Neural progenitor cell (in vitro differentiated cells): ENCODE measurements at regions not wholly inside any gene's neighbourhood (a gene's known extent, or its start where the extent isn't known, plus 50 kb on each side); places are given as distances from the start of the nearest gene placed in this dataset.

Experiments used
- EZH2 ChIP-seq: fragments of 200-600 bp; sonication (generic); IDR thresholded peaks from 2 replicates; pipeline ENCODE4 v1.6.1; 2017; ENCODE audit warnings: antibody characterized with exemption, mild to moderate bottlenecking, moderate library complexity
- EZH2phosphoT487 ChIP-seq: fragments of 200-600 bp; sonication (generic); IDR thresholded peaks from 2 replicates; pipeline ENCODE4 v1.6.1; 2017; ENCODE audit warnings: antibody characterized with exemption
- TF ChIP-seq, protein P1 (sequence below): fragments of 200-600 bp; sonication (generic); IDR thresholded peaks from 2 replicates; pipeline ENCODE4 v1.5.1; 2017; ENCODE audit warnings: antibody characterized with exemption, mild to moderate bottlenecking

DNA sequence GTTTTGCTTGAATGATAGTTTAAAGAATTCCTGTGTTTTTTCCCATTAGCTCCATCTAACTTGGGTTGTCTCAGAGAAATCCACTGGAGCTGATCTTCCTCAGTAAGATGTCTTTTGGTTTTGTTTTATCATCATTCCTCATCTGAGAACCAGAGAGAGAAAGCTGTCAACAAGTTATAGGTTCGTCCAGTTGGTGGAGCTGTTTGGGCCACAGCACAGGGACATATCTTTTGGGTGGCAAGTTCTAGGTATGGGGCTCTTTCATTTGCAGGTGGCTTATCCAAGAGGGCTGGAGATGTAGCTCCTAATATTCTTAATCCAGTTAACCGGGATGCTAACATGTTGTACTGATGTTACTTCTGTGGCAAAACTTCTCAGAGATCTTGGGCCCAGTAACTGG is 174.2 kb downstream of the KCNRG start:
- TF ChIP-seq EZH2 (no peak), EZH2phosphoT487 (no peak)
- TF ChIP-seq, protein P1, sequence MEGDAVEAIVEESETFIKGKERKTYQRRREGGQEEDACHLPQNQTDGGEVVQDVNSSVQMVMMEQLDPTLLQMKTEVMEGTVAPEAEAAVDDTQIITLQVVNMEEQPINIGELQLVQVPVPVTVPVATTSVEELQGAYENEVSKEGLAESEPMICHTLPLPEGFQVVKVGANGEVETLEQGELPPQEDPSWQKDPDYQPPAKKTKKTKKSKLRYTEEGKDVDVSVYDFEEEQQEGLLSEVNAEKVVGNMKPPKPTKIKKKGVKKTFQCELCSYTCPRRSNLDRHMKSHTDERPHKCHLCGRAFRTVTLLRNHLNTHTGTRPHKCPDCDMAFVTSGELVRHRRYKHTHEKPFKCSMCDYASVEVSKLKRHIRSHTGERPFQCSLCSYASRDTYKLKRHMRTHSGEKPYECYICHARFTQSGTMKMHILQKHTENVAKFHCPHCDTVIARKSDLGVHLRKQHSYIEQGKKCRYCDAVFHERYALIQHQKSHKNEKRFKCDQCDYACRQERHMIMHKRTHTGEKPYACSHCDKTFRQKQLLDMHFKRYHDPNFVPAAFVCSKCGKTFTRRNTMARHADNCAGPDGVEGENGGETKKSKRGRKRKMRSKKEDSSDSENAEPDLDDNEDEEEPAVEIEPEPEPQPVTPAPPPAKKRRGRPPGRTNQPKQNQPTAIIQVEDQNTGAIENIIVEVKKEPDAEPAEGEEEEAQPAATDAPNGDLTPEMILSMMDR, result peak; percentile 28
